Middle frontal gyrus (tissue), 1 donor: ENCODE measurements at regions not wholly inside any gene's neighbourhood (a gene's known extent, or its start where the extent isn't known, plus 50 kb on each side); places are given as distances from the start of the nearest gene placed in this dataset.
"Not testable (repeated sequence)": the region's sequence is repeated elsewhere in the genome, so short reads cannot be mapped to it uniquely, and the experiment has no call there.

ENCODE experiments used
- DNase-seq: peaks from one replicate; pipeline ENCODE4 v3.0.0-alpha.2; 2015; ENCODE audit warnings: low spot score; ENCODE audit errors: extremely low spot score

GRCh38 chr11:11220786-11221185 is 132.3 kb downstream of the CSNK2A3 start:
- DNase-seq = no peak

- DNase-seq = no peak
Measured at GRCh38 chr11:11218629-11218986, 134.4 kb downstream of the CSNK2A3 start.

GRCh38 chr11:11217929-11218628 is 135.0 kb downstream of the CSNK2A3 start:
- no peak for DNase-seq

- DNase-seq = no peak
Measured at GRCh38 chr11:11217289-11217928, 135.6 kb downstream of the CSNK2A3 start.

GRCh38 chr11:11215944-11216343 is 137.1 kb downstream of the CSNK2A3 start:
- DNase-seq = no peak

- DNase-seq = no peak
Measured at GRCh38 chr11:11215058-11215815, 137.8 kb downstream of the CSNK2A3 start.

- DNase-seq = no peak
Measured at GRCh38 chr11:11213117-11213516, 139.9 kb downstream of the CSNK2A3 start.

GRCh38 chr11:11211888-11212287 is 141.2 kb downstream of the CSNK2A3 start:
- DNase-seq = no peak

GRCh38 chr11:11211186-11211585 is 141.9 kb downstream of the CSNK2A3 start:
- no peak for DNase-seq

GRCh38 chr11:11210446-11210845 is 142.6 kb downstream of the CSNK2A3 start:
- no peak for DNase-seq

GRCh38 chr11:11209967-11210366 is 143.1 kb downstream of the CSNK2A3 start:
- no peak for DNase-seq

GRCh38 chr11:11208994-11209393 is 144.1 kb downstream of the CSNK2A3 start:
- no peak for DNase-seq

GRCh38 chr11:11207428-11207827 is 145.6 kb downstream of the CSNK2A3 start:
- DNase-seq = no peak

- DNase-seq = no peak
Measured at GRCh38 chr11:11206484-11206883, 146.6 kb downstream of the CSNK2A3 start.

- DNase-seq = no peak
Measured at GRCh38 chr11:11202885-11203284, 150.2 kb downstream of the CSNK2A3 start.

GRCh38 chr11:11201302-11201701 is 151.7 kb downstream of the CSNK2A3 start:
- not testable (repeated sequence) for DNase-seq

- no peak for DNase-seq
Measured at GRCh38 chr11:11192541-11192940, 160.5 kb downstream of the CSNK2A3 start.

- DNase-seq = no peak
Measured at GRCh38 chr11:11189506-11189905, 163.5 kb downstream of the CSNK2A3 start.

- DNase-seq = no peak
Measured at GRCh38 chr11:11186249-11186648, 166.8 kb downstream of the CSNK2A3 start.

GRCh38 chr11:11182261-11182660 is 170.8 kb downstream of the CSNK2A3 start:
- DNase-seq = no peak

- DNase-seq = no peak
Measured at GRCh38 chr11:11178671-11179638, 174.1 kb downstream of the CSNK2A3 start.
